OCI-LY7 (cell line): ENCODE measurements at regions not wholly inside any gene's neighbourhood (a gene's known extent, or its start where the extent isn't known, plus 50 kb on each side); places are given as distances from the start of the nearest gene placed in this dataset.
"Not testable (repeated sequence)": the region's sequence is repeated elsewhere in the genome, so short reads cannot be mapped to it uniquely, and the experiment has no call there.

Experiments
- CTCF ChIP-seq: fragments of 200-600 bp; sonication (generic); conservative IDR thresholded peaks from 2 replicates; pipeline ENCODE4 v1.5.1; 2014; ENCODE audit warnings: mild to moderate bottlenecking, antibody characterized with exemption, low read length, moderate library complexity, mixed read lengths
- EZH2phosphoT487 ChIP-seq: fragments of 200-600 bp; sonication (generic); IDR thresholded peaks from 2 replicates; pipeline ENCODE4 v1.6.1; 2018; ENCODE audit warnings: low read depth, borderline replicate concordance, mild to moderate bottlenecking, mixed run types, antibody characterized with exemption, low read length, moderate library complexity, mixed read lengths

GRCh38 chr20:51271289-51271688, 248.4 kb upstream of the KCNG1 start:
- not testable (repeated sequence) for TF ChIP-seq CTCF, EZH2phosphoT487
